ENCODE measurements at regions not wholly inside any gene's neighbourhood (a gene's known extent, or its start where the extent isn't known, plus 50 kb on each side); places are given as distances from the start of the nearest gene placed in this dataset.
"Not testable (repeated sequence)": the region's sequence is repeated elsewhere in the genome, so short reads cannot be mapped to it uniquely, and the experiment has no call there.

- DNase-seq (ENCODE audit: low read depth in 2 of 2) = no peak
Observed at GRCh38 chr16:10314317-10314716, 71.5 kb upstream of the ATF7IP2 start.

- DNase-seq (ENCODE audit: low read depth in 2 of 2) = no peak
Observed at GRCh38 chr16:10314811-10315210, 71.0 kb upstream of the ATF7IP2 start.

GRCh38 chr16:10317425-10318001, 68.3 kb upstream of the ATF7IP2 start:
- DNase-seq (ENCODE audit: low read depth in 2 of 2) = no peak

- DNase-seq (ENCODE audit: low read depth in 2 of 2) = no peak
Observed at GRCh38 chr16:10318798-10319500, 66.9 kb upstream of the ATF7IP2 start.

- no peak for DNase-seq (ENCODE audit: low read depth in 2 of 2)
Observed at GRCh38 chr16:10321407-10322387, 64.2 kb upstream of the ATF7IP2 start.

- no peak for DNase-seq (ENCODE audit: low read depth in 2 of 2)
Observed at GRCh38 chr16:10322723-10323527, 62.9 kb upstream of the ATF7IP2 start.

GRCh38 chr16:10323528-10323869, 62.4 kb upstream of the ATF7IP2 start:
- DNase-seq (ENCODE audit: low read depth in 2 of 2) = no peak

GRCh38 chr16:10324210-10324609, 61.7 kb upstream of the ATF7IP2 start:
- DNase-seq (ENCODE audit: low read depth in 2 of 2) = no peak

- no peak for DNase-seq (ENCODE audit: low read depth in 2 of 2)
Observed at GRCh38 chr16:10325783-10326543, 59.9 kb upstream of the ATF7IP2 start.

GRCh38 chr16:10326647-10327046, 59.2 kb upstream of the ATF7IP2 start:
- DNase-seq (ENCODE audit: low read depth in 2 of 2) = no peak

- not testable (repeated sequence) for DNase-seq (ENCODE audit: low read depth in 2 of 2)
Observed at GRCh38 chr16:10328291-10328690, 57.6 kb upstream of the ATF7IP2 start.

- DNase-seq (ENCODE audit: low read depth in 2 of 2) = no peak
Observed at GRCh38 chr16:10332241-10332640, 53.6 kb upstream of the ATF7IP2 start.

- no peak for DNase-seq (ENCODE audit: low read depth in 2 of 2)
Observed at GRCh38 chr16:10332775-10333174, 53.1 kb upstream of the ATF7IP2 start.

GRCh38 chr16:10333321-10334032, 52.4 kb upstream of the ATF7IP2 start:
- DNase-seq (ENCODE audit: low read depth in 2 of 2) = no peak

GRCh38 chr16:10335681-10336080, 50.2 kb upstream of the ATF7IP2 start:
- no peak for DNase-seq (ENCODE audit: low read depth in 2 of 2)

Data from stimulated activated CD8-positive, alpha-beta memory T cell treated with anti-CD3 and anti-CD28 coated beads, Interleukin-7, amount 100 ng/mL, for 1 hour (primary cell).